Activated CD4-positive, alpha-beta memory T cell treated with anti-CD3 and anti-CD28 coated beads for 36 hours (primary cell): ENCODE measurements at regions not wholly inside any gene's neighbourhood (a gene's known extent, or its start where the extent isn't known, plus 50 kb on each side); places are given as distances from the start of the nearest gene placed in this dataset.

ENCODE experiments used
- CTCF ChIA-PET: fragments of 350-600 bp; sonication (Branson Sonifier 250); formaldehyde crosslinking; loops from one replicate; lab custom pipeline; 2021; ENCODE audit warnings: antibody characterized with exemption, inconsistent platforms; lab: Charles Lee
- POLR2A ChIA-PET: fragments of 350-600 bp; sonication (Branson Sonifier 250); formaldehyde crosslinking; loops from one replicate; lab custom pipeline; 2021; ENCODE audit warnings: antibody characterized with exemption; lab: Charles Lee
- DNase-seq: peaks from one replicate; pipeline ENCODE4 v3.0.0-alpha.2; 2020
- H3K27ac Mint-ChIP-seq: one replicate; pipeline ENCODE4 v1.8.0; 2021; ENCODE audit warnings: mixed read lengths
- H3K27me3 Mint-ChIP-seq: one replicate; pipeline ENCODE4 v1.8.0; 2021; ENCODE audit warnings: mixed read lengths
- H3K36me3 Mint-ChIP-seq: one replicate; pipeline ENCODE4 v1.8.0; 2021; ENCODE audit warnings: mixed read lengths
- H3K4me1 Mint-ChIP-seq: one replicate; pipeline ENCODE4 v1.8.0; 2021; ENCODE audit warnings: low read depth, mixed read lengths
- H3K4me3 Mint-ChIP-seq: one replicate; pipeline ENCODE4 v1.8.0; 2021; ENCODE audit warnings: mild to moderate bottlenecking, mixed read lengths
- H3K9me3 Mint-ChIP-seq: one replicate; pipeline ENCODE4 v1.8.0; 2021; ENCODE audit warnings: mixed read lengths
- intact Hi-C: fragments of 100-400 bp; cut with micrococcal nuclease; formaldehyde crosslinking; loops from one replicate; pipeline ENCODE4 v1.15.1; 2023

DNA sequence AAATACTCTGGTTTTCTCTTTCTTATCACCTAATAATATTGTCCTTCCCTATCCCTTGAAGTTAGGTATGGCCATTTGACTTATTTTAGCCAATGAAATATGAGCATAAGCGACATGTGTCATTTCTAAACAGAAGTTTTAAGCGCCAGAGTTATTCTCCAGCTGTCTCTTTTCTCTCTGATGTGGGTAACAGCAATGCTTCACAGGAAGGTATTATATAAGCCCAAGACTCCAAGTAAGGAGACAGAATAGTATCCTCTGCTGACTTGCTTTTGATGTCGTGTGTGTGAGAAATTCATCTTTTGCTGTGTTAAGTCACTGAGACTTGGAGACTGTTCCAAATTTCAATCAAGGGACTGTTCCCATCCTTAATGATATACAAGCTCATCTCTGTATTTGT is 224.6 kb upstream of the NECTIN3 start:
- peaks cover 3% of the 10 kb centered on the region for H3K9me3 Mint-ChIP-seq
- ChIA-PET POLR2A (no interaction called here), CTCF (no interaction called here)
- H3K36me3 Mint-ChIP-seq: no peaks in the 10 kb centered on the region
- H3K27me3 Mint-ChIP-seq: no peaks in the 10 kb centered on the region
- intact Hi-C loops: no loop called here
- H3K4me1 Mint-ChIP-seq: no peaks in the 10 kb centered on the region
- no peak for DNase-seq
- no peak overlapping the region for H3K4me3 Mint-ChIP-seq
- H3K27ac Mint-ChIP-seq: no peak overlapping the region

DNA sequence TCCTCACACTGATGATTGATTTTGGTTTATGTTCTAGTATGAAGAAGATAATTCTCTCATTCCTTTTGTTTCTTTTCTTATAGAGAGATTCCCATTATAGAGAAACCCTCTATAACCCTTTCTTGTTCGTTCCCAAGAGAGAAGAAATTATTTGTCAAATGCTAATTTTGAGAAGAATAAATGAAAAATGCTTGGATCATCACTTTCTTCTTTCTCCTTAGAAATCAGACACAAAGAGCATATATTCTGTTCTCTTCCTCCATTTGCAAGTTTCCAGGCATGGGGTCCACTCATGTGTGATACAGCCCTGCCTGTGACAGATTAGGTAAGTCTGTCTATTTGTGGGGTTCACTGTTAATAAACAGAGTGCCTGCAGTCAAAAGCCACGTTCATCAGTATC is 222.6 kb upstream of the NECTIN3 start:
- Mint-ChIP-seq H3K36me3 (no peaks in the 10 kb centered on the region), H3K4me1 (no peaks in the 10 kb centered on the region), H3K27me3 (no peaks in the 10 kb centered on the region), H3K27ac (no peak overlapping the region), H3K9me3 (peaks cover 3% of the 10 kb centered on the region), H3K4me3 (no peak overlapping the region)
- no peak for DNase-seq
- intact Hi-C loops: no loop called here
- ChIA-PET CTCF (no interaction called here), POLR2A (no interaction called here)

- no peak for DNase-seq
- intact Hi-C loops: no loop called here
- no peak overlapping the region for H3K4me3 Mint-ChIP-seq
- no peaks in the 10 kb centered on the region for H3K9me3 Mint-ChIP-seq
- no peaks in the 10 kb centered on the region for H3K4me1 Mint-ChIP-seq
- CTCF ChIA-PET: no interaction called here
- H3K36me3 Mint-ChIP-seq: no peaks in the 10 kb centered on the region
- H3K27ac Mint-ChIP-seq: no peak overlapping the region
- no peaks in the 10 kb centered on the region for H3K27me3 Mint-ChIP-seq
- POLR2A ChIA-PET: no interaction called here
Observed at GRCh38 chr3:110851736-110852135, 219.9 kb upstream of the NECTIN3 start.

- Mint-ChIP-seq H3K9me3 (no peaks in the 10 kb centered on the region), H3K36me3 (no peaks in the 10 kb centered on the region), H3K4me3 (no peak overlapping the region), H3K27ac (no peak overlapping the region), H3K4me1 (no peaks in the 10 kb centered on the region), H3K27me3 (no peaks in the 10 kb centered on the region)
- ChIA-PET CTCF (no interaction called here), POLR2A (no interaction called here)
- no peak for DNase-seq
- intact Hi-C loops: no loop called here
Observed at GRCh38 chr3:110855207-110855606, 216.4 kb upstream of the NECTIN3 start.

- CTCF ChIA-PET: no interaction called here
Observed at GRCh38 chr3:110856916-110857315, 214.7 kb upstream of the NECTIN3 start.

DNA sequence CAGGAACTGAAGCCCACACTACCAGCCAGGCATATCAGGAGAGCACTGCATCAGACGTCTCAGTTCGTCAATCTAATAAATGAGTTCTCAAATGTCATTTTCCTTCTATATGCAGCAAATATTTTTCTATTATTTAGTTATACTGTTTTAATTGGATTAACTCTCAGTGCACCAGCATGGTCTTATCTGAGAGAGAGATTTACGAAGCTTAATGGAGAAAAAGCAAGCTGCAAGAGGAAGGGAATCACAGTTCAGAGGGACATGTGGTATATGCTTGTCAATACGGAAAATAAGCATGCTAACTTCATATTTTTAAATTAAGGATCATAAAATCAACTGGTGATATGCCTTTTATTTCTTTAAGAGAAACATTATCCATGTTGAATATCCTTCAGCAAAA is 213.1 kb upstream of the NECTIN3 start:
- no peaks in the 10 kb centered on the region for H3K36me3 Mint-ChIP-seq
- no peak for DNase-seq
- no peak overlapping the region for H3K4me3 Mint-ChIP-seq
- intact Hi-C loops: no loop called here
- H3K4me1 Mint-ChIP-seq: no peaks in the 10 kb centered on the region
- CTCF ChIA-PET: no interaction called here
- POLR2A ChIA-PET: no interaction called here
- no peaks in the 10 kb centered on the region for H3K9me3 Mint-ChIP-seq
- no peak overlapping the region for H3K27ac Mint-ChIP-seq
- H3K27me3 Mint-ChIP-seq: no peaks in the 10 kb centered on the region

More at GRCh38 chr3:110856916-110857315, 214.7 kb upstream of the NECTIN3 start:
- Mint-ChIP-seq H3K36me3 (no peaks in the 10 kb centered on the region), H3K4me3 (no peak overlapping the region), H3K27ac (no peak overlapping the region), H3K27me3 (no peaks in the 10 kb centered on the region), H3K4me1 (no peaks in the 10 kb centered on the region), H3K9me3 (no peaks in the 10 kb centered on the region)
- POLR2A ChIA-PET: no interaction called here
- DNase-seq: no peak
- intact Hi-C loops: no loop called here

DNA sequence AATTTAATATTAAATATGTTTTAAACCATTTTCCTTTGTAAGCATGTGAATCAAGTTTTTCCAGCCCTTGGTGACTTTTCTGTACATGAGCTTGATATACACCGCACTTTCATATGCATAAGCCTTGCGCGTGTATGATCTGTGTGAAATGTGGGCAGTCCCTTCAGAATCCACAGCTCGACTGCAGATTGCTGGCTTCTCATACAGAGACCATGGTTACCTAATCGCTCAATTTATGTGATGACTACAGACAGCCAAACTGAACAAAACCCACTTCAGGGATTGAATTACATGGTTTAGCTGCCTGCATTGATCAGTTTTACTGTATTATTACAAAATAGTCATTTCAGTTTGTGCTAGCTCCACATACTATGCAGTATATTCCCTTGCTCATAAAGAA is 212.3 kb upstream of the NECTIN3 start:
- Mint-ChIP-seq H3K9me3 (no peaks in the 10 kb centered on the region), H3K27me3 (no peaks in the 10 kb centered on the region), H3K27ac (no peak overlapping the region), H3K4me3 (no peak overlapping the region), H3K36me3 (no peaks in the 10 kb centered on the region), H3K4me1 (no peaks in the 10 kb centered on the region)
- CTCF ChIA-PET: no interaction called here
- intact Hi-C loops: no loop called here
- DNase-seq: no peak
- POLR2A ChIA-PET: no interaction called here

GRCh38 chr3:110859993-110860392 is 211.6 kb upstream of the NECTIN3 start:
- Mint-ChIP-seq H3K27ac (no peak overlapping the region), H3K9me3 (no peaks in the 10 kb centered on the region), H3K27me3 (no peaks in the 10 kb centered on the region), H3K4me1 (no peaks in the 10 kb centered on the region), H3K4me3 (no peak overlapping the region), H3K36me3 (no peaks in the 10 kb centered on the region)
- intact Hi-C loops: no loop called here
- CTCF ChIA-PET: no interaction called here
- POLR2A ChIA-PET: no interaction called here
- no peak for DNase-seq

GRCh38 chr3:110865934-110866333 is 205.7 kb upstream of the NECTIN3 start:
- Mint-ChIP-seq H3K4me1 (no peaks in the 10 kb centered on the region), H3K27ac (no peak overlapping the region), H3K9me3 (no peaks in the 10 kb centered on the region), H3K27me3 (no peaks in the 10 kb centered on the region), H3K4me3 (no peak overlapping the region), H3K36me3 (no peaks in the 10 kb centered on the region)
- intact Hi-C loops: no loop called here
- CTCF ChIA-PET: no interaction called here
- POLR2A ChIA-PET: no interaction called here
- no peak for DNase-seq

DNA sequence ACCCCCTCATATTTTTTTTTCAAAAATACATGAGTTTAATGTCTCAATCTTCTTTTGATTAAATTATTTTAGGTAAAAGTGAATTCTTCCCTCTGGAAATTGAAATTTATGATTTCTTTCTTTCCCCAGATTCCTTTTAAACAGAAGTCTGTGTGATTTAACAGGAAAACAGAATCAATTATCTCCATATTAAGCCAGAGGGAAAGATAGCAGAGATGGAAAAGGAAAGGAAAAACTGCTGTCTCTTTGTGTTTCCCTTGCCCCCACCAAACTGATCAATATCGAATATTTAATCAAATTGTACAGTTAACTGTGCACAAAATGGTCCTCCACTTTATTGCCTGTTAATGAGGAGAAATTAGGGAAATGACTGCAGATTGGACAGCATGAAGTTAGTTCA is 203.5 kb upstream of the NECTIN3 start:
- POLR2A ChIA-PET: no interaction called here
- H3K36me3 Mint-ChIP-seq: no peaks in the 10 kb centered on the region
- H3K27me3 Mint-ChIP-seq: no peaks in the 10 kb centered on the region
- H3K27ac Mint-ChIP-seq: no peak overlapping the region
- H3K4me3 Mint-ChIP-seq: no peak overlapping the region
- CTCF ChIA-PET: no interaction called here
- no peak for DNase-seq
- no peaks in the 10 kb centered on the region for H3K9me3 Mint-ChIP-seq
- intact Hi-C loops: no loop called here
- H3K4me1 Mint-ChIP-seq: no peaks in the 10 kb centered on the region

- intact Hi-C loops: no loop called here
- DNase-seq: no peak
- Mint-ChIP-seq H3K4me1 (no peaks in the 10 kb centered on the region), H3K9me3 (peaks cover 8% of the 10 kb centered on the region), H3K4me3 (no peak overlapping the region), H3K36me3 (no peaks in the 10 kb centered on the region), H3K27ac (no peak overlapping the region), H3K27me3 (peaks cover 2% of the 10 kb centered on the region)
- ChIA-PET POLR2A (interaction anchor here (0.5 kb wide), 1 partner anchor 125 kb away, joined by 3 read pairs; no protein-coding TSS in a partner anchor), CTCF (no interaction called here)
Observed at GRCh38 chr3:110869736-110870135, 201.9 kb upstream of the NECTIN3 start.

- Mint-ChIP-seq H3K27ac (no peak overlapping the region), H3K27me3 (peaks cover 5% of the 10 kb centered on the region), H3K9me3 (peaks cover 12% of the 10 kb centered on the region), H3K4me3 (no peak overlapping the region), H3K4me1 (no peaks in the 10 kb centered on the region), H3K36me3 (no peaks in the 10 kb centered on the region)
- intact Hi-C loops: no loop called here
- POLR2A ChIA-PET: no interaction called here
- CTCF ChIA-PET: no interaction called here
- DNase-seq: no peak
Observed at GRCh38 chr3:110871869-110872268, 199.7 kb upstream of the NECTIN3 start.

- DNase-seq: no peak
- Mint-ChIP-seq H3K4me1 (no peaks in the 10 kb centered on the region), H3K4me3 (no peak overlapping the region), H3K27ac (no peak overlapping the region), H3K36me3 (no peaks in the 10 kb centered on the region), H3K27me3 (peaks cover 5% of the 10 kb centered on the region), H3K9me3 (peaks cover 12% of the 10 kb centered on the region)
- CTCF ChIA-PET: no interaction called here
- POLR2A ChIA-PET: no interaction called here
- intact Hi-C loops: no loop called here
Observed at GRCh38 chr3:110878692-110879091, 192.9 kb upstream of the NECTIN3 start.
